GM21528 (cell line): ENCODE measurements at regions not wholly inside any gene's neighbourhood (a gene's known extent, or its start where the extent isn't known, plus 50 kb on each side); places are given as distances from the start of the nearest gene placed in this dataset.

ENCODE experiments used
- ATAC-seq: cut with Tn5 transposase; IDR thresholded peaks from one replicate; pipeline ENCODE4 v1.9.1; 2021; ENCODE audit warnings: mild to moderate bottlenecking, moderate library complexity; ENCODE audit not compliant: unreplicated experiment, low FRiP score

DNA sequence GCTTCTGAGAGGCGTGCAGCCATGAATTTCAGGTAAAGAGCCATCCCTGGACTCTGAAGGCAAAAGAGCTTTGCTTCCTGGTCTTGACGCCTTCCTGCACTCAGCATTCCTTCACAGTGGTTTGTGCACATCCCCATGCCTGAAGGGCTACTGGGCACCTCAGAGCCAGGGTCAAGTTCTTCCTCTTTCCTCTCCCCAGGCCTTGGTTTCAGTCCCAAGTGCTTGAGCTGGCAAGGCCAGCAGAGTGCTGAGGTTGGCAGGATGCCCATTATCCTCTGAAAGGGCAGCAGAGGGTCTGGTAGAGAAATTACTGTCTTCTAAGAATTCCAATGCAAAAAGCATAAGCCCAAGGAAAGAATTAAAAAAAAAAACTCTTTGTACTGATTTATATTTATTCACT, 1064.9 kb downstream of the TTLL7 start:
- ATAC-seq: no peak

DNA sequence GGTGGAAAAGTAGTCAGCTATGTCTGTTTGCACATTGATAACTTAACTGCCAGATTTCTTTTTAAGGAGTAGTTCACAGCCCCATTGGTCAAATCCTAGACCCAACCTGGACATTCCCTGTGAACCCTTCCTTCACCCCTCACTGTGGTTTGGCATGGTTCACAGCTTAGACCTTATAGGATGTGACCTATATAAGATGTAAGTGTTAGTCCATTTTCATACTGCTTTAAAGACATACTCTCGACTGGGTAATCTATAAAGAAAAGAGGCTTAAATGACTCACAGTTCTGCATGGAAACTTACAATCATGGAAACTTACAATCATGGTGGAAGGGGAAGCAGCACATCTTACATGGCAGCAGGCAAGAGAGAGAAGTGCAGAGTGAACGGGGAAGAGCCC, 1066.2 kb downstream of the TTLL7 start:
- ATAC-seq: no peak

DNA sequence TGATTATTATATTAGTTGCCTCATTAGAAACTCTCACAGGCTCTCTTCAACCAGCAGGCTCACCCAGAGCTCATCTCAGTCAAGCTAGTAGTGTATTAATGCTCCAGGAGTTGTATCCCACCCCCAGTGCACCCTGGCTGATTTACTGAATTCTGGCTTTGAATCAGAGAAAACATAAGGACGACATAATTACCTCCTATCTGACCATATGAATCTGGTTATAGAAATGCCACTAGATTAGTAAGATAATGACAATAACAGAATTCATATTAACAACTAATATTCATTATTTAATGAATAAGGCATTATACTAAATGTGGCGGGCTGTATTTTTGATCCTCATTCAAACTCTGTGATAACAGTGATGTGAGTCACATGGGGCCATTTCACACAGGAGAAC, 1066.7 kb downstream of the TTLL7 start:
- ATAC-seq: no peak

GRCh38 chr1:82931006-82931405, 1067.9 kb downstream of the TTLL7 start:
- ATAC-seq: no peak

DNA sequence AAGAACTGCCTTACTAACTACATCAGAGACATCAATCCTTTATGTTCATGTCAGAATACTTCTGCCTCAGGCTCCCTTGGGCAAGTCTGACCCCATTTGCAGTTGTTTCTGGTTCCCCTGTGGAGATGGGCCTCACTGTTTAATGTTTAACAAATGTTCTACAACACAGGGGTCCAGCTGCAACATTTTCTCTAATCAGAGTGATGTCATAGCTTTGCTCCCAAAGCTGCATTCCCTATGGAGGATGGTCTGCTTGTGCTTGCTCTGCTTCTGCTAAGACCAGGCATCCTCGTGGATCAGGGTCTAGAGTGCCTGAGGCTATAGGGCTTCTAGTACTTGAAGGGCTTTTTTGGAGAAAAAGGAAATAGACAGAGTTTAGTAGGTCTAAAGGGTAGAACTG, 1071.2 kb downstream of the TTLL7 start:
- no peak for ATAC-seq

DNA sequence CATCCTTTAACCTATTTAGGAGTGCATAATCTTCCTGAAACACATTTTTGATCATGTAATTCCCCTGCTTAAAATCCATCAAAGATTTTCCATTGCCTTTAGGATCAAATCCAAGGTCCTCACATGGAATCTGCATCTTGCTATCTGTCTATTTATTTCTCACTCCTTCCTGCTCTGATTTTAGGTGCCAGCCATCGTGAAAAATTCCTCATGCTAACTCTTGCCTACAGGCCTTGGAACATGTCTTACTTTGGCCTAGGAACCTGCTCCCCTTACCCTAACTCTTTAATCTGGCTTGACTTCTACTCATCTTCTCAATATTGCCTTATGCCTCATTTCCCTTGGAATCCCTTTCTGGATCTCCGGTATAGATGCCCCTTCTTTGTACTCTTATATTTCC, 1074.3 kb downstream of the TTLL7 start:
- ATAC-seq: no peak

DNA sequence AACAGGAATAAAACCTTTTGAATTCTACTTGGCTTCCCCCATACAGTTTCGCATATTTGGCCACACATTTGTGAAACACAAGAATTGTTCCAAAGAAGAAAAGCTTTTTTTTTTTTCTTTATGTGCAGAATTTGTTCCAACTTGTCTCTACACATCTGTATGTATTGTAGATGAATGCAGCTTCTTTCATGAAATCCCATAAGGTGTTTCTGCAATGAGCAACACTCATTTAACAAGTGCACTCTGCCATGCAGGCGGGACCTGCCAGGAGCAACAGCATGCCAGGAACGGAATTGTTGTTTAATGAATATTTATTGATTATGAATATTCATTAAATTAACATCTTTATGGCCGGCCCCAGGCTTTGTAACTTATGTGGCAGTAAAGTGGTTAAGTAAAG, 1075.0 kb downstream of the TTLL7 start:
- no peak for ATAC-seq

DNA sequence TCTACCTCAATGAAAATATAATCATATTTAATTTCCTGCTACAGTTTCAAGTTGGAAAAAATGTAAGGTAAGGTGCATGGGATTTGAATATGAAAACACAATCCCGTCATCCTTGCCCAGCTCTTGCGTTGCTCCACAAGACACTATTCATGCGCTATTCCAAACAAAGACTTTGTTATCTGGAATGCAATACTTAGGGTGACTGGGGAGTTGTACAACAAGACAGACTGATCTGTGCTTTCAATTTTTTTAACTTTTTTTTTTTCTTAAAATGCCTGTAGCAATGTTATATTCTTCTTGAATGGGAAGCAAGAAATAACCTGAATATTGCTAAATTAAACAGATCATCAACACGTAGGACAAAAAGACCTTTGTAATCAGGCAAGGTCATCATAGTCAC, 1077.2 kb downstream of the TTLL7 start:
- ATAC-seq: no peak

- ATAC-seq: no peak
Observed at GRCh38 chr1:82920418-82921248, 1078.3 kb downstream of the TTLL7 start.

DNA sequence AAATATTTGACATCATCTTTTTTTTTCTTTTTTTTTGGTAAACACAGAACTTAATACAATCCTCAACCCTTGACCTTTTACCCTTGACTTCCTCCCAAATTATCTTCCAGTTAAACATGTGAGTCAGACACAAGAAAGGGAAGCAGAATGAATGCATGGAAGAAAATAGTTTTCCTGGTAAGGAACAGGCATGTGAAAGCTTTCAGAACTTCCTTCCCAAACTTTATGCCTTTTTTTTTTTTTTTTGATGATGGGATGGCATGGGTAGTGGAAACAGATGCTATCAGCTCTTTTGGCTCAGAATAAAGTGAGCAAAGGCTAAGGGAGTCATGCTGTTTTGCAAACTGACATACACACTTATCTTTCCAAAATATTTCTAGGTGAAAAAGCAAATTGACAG, 1079.1 kb downstream of the TTLL7 start:
- ATAC-seq: no peak

DNA sequence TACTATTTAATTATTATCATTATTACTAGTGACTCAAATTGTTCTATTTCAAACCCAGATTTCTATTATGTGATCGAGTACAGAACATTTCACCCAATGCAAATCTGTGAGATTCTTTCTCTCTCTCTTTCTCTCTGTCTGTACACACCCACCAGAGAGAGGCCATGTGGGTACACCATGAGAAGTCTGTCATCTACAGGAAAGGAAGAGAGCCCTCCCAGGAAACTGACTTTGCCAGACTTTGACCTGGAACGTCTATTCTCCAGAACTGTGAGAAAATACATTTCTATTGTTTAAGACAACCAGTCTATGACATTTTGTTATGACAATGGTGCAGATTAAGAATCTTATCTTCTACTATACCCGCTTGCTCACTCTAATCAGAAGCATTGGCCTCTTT, 1091.6 kb downstream of the TTLL7 start:
- no peak for ATAC-seq

DNA sequence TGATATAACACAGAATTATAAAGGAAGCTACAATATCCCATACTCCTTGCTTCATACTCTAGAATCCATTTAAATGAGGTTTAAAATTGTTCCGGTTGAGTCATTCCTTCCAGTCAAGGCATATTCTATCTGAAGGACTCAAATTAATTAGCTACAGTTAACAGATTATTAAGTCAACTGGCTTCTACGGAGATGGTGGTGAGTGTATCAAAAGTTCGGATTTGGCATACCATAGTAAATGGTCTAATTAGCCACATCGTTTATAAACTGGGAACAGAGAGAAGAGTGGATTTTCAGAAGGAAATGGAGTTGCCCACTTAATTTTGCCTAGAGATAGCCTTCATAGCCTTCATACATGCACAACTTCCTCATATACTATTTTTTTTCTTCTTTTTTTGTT, 1095.3 kb downstream of the TTLL7 start:
- no peak for ATAC-seq

DNA sequence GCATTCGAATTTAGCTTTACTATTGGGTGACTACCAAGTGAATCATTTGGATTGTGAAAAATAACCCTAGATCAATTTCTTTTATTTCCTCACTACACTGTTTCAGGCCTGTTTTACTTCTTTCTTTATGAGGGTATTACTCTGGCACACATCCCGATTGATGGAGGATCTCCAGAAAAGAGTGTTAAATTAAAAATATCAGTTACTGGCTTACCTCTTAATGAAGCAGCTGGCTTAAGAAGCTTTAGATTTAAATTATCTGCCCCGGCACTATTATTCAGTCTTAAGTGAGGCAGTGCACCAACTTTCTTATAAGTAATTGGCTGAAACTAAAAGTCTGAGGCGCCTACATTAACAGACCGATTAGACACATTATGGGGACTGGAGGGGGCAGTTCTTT, 1097.4 kb downstream of the TTLL7 start:
- ATAC-seq: no peak

DNA sequence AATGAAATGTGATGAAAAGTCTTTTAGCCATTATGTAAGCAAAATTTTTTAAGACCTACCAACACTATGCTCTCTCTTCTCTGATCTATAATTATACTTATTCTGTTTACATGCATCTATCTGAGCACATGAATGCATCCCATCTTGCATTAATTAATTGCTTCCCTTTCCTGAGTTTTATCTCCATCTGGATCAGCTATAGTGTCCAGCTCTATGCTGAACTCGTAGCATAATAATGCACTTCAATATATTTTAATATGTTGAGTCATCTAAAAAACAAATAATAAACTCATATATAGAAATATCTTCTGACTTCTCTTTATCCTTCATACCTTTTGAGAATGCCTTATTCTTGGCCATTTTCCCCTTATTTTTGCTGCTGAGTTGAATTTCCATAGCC, 1097.8 kb downstream of the TTLL7 start:
- ATAC-seq: no peak

- no peak for ATAC-seq
Observed at GRCh38 chr1:82899017-82899416, 1098.3 kb downstream of the ADGRL2 start.

DNA sequence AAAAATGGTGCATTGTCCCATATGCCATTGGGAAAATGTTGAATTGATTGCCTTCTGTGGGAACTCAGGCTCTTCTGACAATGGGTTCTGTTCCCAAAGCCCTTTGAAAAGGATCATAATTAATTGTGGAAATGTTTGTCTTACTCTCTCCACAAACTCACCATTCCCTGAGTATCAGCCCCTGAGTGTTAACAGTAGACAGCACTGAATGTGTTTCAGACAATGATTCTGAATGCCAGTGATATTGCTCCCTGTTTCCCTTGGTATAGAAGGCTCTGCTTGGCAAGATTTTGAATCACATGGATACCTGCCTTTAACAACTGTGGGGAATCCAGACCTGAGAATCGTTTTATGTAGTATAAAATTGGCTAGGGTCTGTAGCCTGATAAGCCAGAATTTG, 1096.8 kb downstream of the ADGRL2 start:
- no peak for ATAC-seq

DNA sequence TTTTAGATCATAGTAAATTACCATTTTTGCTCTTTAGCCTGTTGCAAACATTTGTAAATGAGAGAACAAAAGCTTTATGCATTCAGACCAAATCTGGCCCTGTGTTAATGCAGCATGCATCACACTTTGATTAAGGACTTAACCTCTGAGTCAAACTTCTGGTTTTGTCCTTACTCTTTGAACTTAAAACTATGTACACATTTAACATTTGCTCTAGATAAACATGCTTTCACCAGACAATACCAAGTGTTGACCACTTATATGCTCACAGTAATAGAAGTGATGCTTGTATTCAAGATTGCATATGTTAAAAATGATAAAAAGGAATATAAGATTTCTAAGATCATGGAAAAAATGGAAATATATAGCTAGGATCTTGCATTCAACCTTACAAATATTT, 1095.3 kb downstream of the ADGRL2 start:
- no peak for ATAC-seq

DNA sequence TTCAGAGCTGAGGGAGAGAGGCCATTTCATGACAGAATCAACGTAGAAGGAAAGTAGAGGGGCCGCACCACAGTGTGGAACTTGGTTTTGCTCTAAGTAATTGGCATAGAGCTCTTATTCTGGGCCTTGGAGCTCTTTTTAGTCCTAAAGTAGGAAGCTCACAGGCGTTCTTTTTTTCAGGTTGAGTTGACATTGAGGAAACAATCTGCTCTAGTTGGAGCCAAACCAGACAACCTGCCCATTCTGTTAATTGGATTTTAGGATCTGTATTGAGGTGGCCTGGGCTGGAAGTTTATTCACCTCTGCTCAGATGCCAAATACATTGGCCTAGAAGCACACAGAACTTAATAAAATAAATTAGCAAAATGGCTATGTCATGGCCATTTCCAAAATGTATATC, 1093.9 kb downstream of the ADGRL2 start:
- ATAC-seq: no peak

GRCh38 chr1:82893712-82894470, 1093.2 kb downstream of the ADGRL2 start:
- ATAC-seq: no peak

DNA sequence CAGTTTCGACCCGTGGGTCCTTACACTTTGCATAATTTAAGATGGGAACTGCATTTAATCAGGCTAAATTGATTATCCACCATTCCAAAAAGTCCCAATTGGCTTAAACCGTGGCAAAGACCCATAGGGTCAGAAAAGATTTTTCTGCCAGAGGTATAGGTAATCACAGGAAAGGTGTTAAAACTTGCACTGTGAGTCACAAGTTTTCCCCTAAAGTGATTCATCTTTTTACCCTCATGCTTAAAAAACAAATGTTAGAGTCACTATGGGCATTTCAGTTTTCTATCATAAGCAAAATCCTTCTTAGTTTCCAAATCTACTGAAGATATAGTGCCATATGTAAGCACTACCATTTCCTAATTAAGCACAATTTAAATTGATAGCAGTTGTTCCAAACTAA, 1079.8 kb downstream of the ADGRL2 start:
- no peak for ATAC-seq

DNA sequence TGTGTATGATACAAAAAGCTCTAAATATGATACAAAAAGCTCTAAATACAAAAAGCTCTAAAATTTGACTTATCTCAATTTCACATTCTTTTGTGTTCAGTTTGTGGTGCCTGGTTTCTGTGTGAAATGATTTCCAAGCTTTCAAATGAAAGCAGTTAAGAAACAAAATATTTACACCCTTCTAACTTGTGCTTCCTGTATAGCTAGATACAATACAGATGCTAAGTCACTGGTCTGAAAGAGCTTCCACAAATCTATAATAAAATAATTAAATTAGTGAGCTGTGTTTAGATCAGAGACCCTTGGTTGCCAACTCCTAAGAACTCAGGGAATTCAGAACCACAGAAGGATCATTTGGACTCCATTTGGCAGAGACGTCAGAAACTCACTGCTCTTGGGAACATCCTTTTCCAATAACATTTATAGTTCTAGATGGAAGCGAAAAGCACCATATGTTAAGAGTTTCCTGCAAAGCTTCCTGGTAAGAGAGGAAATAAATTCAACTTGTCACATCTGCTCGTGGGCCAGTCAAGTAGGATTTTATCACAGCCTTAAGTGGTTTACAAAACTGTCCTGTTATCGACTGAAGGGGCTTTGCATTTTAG, 1079.1 kb downstream of the ADGRL2 start:
- ATAC-seq: no peak

- no peak for ATAC-seq
Observed at GRCh38 chr1:82875170-82875569, 1074.4 kb downstream of the ADGRL2 start.
